SK-N-SH (cell line): ENCODE measurements at regions not wholly inside any gene's neighbourhood (a gene's known extent, or its start where the extent isn't known, plus 50 kb on each side); places are given as distances from the start of the nearest gene placed in this dataset.

Experiments
- CTCF ChIA-PET: fragments of 300-600, 350-600 bp; formaldehyde crosslinking; extraction: SDS; loops from one replicate; lab custom pipeline; 2021; lab: Yijun Ruan, JAX
- POLR2A ChIA-PET: fragments of 350-600 bp; sonication (Branson Sonifier 250); formaldehyde crosslinking; extraction: SDS; loops from one replicate; lab custom pipeline; 2020; ENCODE audit warnings: antibody characterized with exemption, inconsistent platforms; lab: Yijun Ruan, JAX
- DNase-seq: peaks from one replicate; pipeline ENCODE4 v3.0.0; 2012
- H2AFZ ChIP-seq: fragments of 200-600 bp; sonication (generic); 2 replicates; pipeline ENCODE4 v1.8.1; 2016; ENCODE audit warnings: antibody characterized with exemption, mild to moderate bottlenecking, low read depth
- H3F3A ChIP-seq: fragments of 200-600 bp; sonication (generic); replicated peaks from 2 replicates; pipeline ENCODE3; 2016; ENCODE audit warnings: antibody characterized with exemption, mild to moderate bottlenecking; ENCODE audit not compliant: insufficient read depth
- H3K27ac ChIP-seq, 2 experiments: fragments of 200-500 bp in 1 of 2; fragments of 200-600 bp in 1 of 2; sonication (Bioruptor generic) in 1 of 2; sonication (generic), shearing (Covaris generic) in 1 of 2; 2 replicates each; pipeline versions ENCODE4 v1.5.1 to v1.6.1; 2014 to 2016; ENCODE audit warnings: low read depth in 2 of 2, inconsistent platforms in 1 of 2, low read length in 1 of 2, mild to moderate bottlenecking in 1 of 2, mixed read lengths in 1 of 2
- H3K27me3 ChIP-seq: fragments of 200-600 bp; sonication (generic), shearing (Covaris generic); 2 replicates; pipeline ENCODE4 v1.6.1; 2016; ENCODE audit warnings: mixed run types; ENCODE audit not compliant: insufficient read depth
- H3K36me3 ChIP-seq, 2 experiments: fragments of 200-500 bp in 1 of 2; fragments of 200-600 bp in 1 of 2; sonication (Bioruptor generic) in 1 of 2; sonication (generic) in 1 of 2; replicated peaks in 1 of 2; 2 replicates each; pipeline versions ENCODE3 to v1.5.1; 2014 to 2016; ENCODE audit warnings: low read length in 1 of 2, mild to moderate bottlenecking in 1 of 2; ENCODE audit not compliant: insufficient read depth in 2 of 2, control insufficient read depth in 1 of 2
- H3K4me1 ChIP-seq, 2 experiments: fragments of 200-500 bp in 1 of 2; fragments of 200-600 bp in 1 of 2; sonication (Bioruptor generic) in 1 of 2; sonication (generic), shearing (Covaris generic) in 1 of 2; 2 replicates each; pipeline versions ENCODE4 v1.5.1 to v1.6.1; 2014 to 2016; ENCODE audit warnings: low read depth in 1 of 2, low read length in 1 of 2, mixed run types in 1 of 2; ENCODE audit not compliant: insufficient read depth in 2 of 2, control insufficient read depth in 1 of 2
- H3K4me2 ChIP-seq: fragments of 200-600 bp; sonication (generic), shearing (Covaris generic); 2 replicates; pipeline ENCODE4 v1.6.1; 2017; ENCODE audit warnings: mixed run types
- H3K4me3 ChIP-seq, 2 experiments: fragments of 200-500 bp in 1 of 2; fragments of 200-600 bp in 1 of 2; sonication (Bioruptor generic) in 1 of 2; sonication (generic), shearing (Covaris generic) in 1 of 2; 2 replicates each; pipeline versions ENCODE4 v1.5.1 to v1.8.1; 2014 to 2016; ENCODE audit warnings: low read depth in 2 of 2, inconsistent platforms in 1 of 2, low read length in 1 of 2, mild to moderate bottlenecking in 1 of 2, mixed read lengths in 1 of 2, moderate library complexity in 1 of 2
- H3K79me2 ChIP-seq: fragments of 200-600 bp; sonication (generic); 2 replicates; pipeline ENCODE4 v1.8.1; 2017; ENCODE audit warnings: mild to moderate bottlenecking; ENCODE audit not compliant: insufficient read depth
- H3K9ac ChIP-seq: fragments of 200-600 bp; sonication (generic); 2 replicates; pipeline ENCODE4 v1.6.1; 2017; ENCODE audit warnings: mixed run types
- H3K9me2 ChIP-seq: fragments of 200-600 bp; sonication (generic); 2 replicates; pipeline ENCODE4 v1.6.1; 2017; ENCODE audit warnings: mixed run types
- H3K9me3 ChIP-seq: fragments of 200-600 bp; sonication (generic); 2 replicates; pipeline ENCODE4 v1.6.1; 2017; ENCODE audit warnings: mixed run types, mild to moderate bottlenecking, moderate library complexity
- H4K20me1 ChIP-seq: fragments of 200-600 bp; sonication (generic); 2 replicates; pipeline ENCODE4 v1.6.1; 2017; ENCODE audit warnings: mild to moderate bottlenecking, mixed run types; ENCODE audit not compliant: insufficient read depth
- CHD2 ChIP-seq: fragments of 150-350 bp; IDR thresholded peaks from 2 replicates; pipeline ENCODE4 v1.6.1; 2018; ENCODE audit warnings: low read length; ENCODE audit not compliant: partially characterized antibody
- FOSL2 ChIP-seq: IDR thresholded peaks from 2 replicates; pipeline ENCODE4 v1.4.0; 2012; ENCODE audit warnings: low read depth, mild to moderate bottlenecking, moderate library complexity, borderline replicate concordance
- GABPA ChIP-seq: IDR thresholded peaks from 2 replicates; pipeline ENCODE4 v1.4.0; 2012; ENCODE audit warnings: low read depth, mild to moderate bottlenecking
- GATA2 ChIP-seq: sonication (generic); formaldehyde crosslinking; IDR thresholded peaks from 2 replicates; pipeline ENCODE4 v1.5.0; 2020; ENCODE audit warnings: mild to moderate bottlenecking, missing genetic modification reagents
- JUND ChIP-seq: IDR thresholded peaks from 2 replicates; pipeline ENCODE4 v1.4.0; 2012
- MEF2A ChIP-seq: IDR thresholded peaks from 2 replicates; pipeline ENCODE4 v1.4.0; 2012; ENCODE audit warnings: low read depth, borderline replicate concordance
- MXI1 ChIP-seq: IDR thresholded peaks from 2 replicates; pipeline ENCODE4 v1.6.1; 2012; ENCODE audit warnings: mild to moderate bottlenecking, low read depth, low read length, improper control_type of control experiment
- NFIC ChIP-seq: IDR thresholded peaks from 2 replicates; pipeline ENCODE4 v1.4.0; 2012; ENCODE audit warnings: borderline replicate concordance
- NRF1 ChIP-seq: IDR thresholded peaks from 2 replicates; pipeline ENCODE4 v1.6.1; 2012; ENCODE audit warnings: low read depth, mild to moderate bottlenecking, low read length
- RAD21 ChIP-seq: IDR thresholded peaks from 2 replicates; pipeline ENCODE4 v1.6.1; 2012; ENCODE audit warnings: mild to moderate bottlenecking, low read length
- RCOR1 ChIP-seq: fragments of 150-350 bp; IDR thresholded peaks from 2 replicates; pipeline ENCODE4 v1.6.1; 2017; ENCODE audit warnings: antibody characterized with exemption, low read length
- REST ChIP-seq: IDR thresholded peaks from 2 replicates; pipeline ENCODE4 v1.6.1; 2012; ENCODE audit warnings: mild to moderate bottlenecking, low read depth, low read length, moderate library complexity
- RFX5 ChIP-seq: IDR thresholded peaks from 2 replicates; pipeline ENCODE4 v1.6.1; 2012; ENCODE audit warnings: mild to moderate bottlenecking, improper control_type of control experiment, low read length
- SIN3A ChIP-seq: IDR thresholded peaks from 2 replicates; pipeline ENCODE4 v1.6.1; 2012; ENCODE audit warnings: low read depth, mild to moderate bottlenecking, low read length, moderate library complexity, borderline replicate concordance
- YY1 ChIP-seq: IDR thresholded peaks from 2 replicates; pipeline ENCODE4 v1.4.0; 2012; ENCODE audit warnings: low read depth, mild to moderate bottlenecking
- WGBS: methylation state at CpG from one replicate; pipeline ENCODE4 v1.1.6; 2017; ENCODE audit warnings: low lambda C conversion rate; 5-methylcytosine and 5-hydroxymethylcytosine counted together
- TF ChIP-seq, protein P1 (sequence below): IDR thresholded peaks from 2 replicates; pipeline ENCODE4; 2012
- TF ChIP-seq, protein P2 (sequence below): fragments of 200-600 bp; sonication (generic); IDR thresholded peaks from 2 replicates; pipeline ENCODE4 v1.6.1; 2017; ENCODE audit warnings: antibody characterized with exemption, mild to moderate bottlenecking, moderate library complexity
- TF ChIP-seq, protein P3 (sequence below): IDR thresholded peaks from 2 replicates; pipeline ENCODE4 v1.4.0; 2012; ENCODE audit warnings: low read depth
- TF ChIP-seq, protein P4 (sequence below): fragments of 150-350 bp; IDR thresholded peaks from 2 replicates; pipeline ENCODE4 v1.6.1; 2017; ENCODE audit warnings: antibody characterized with exemption, low read length, low read depth, borderline replicate concordance
- TF ChIP-seq, protein P5 (sequence below): IDR thresholded peaks from 2 replicates; pipeline ENCODE4 v1.4.0; 2012; ENCODE audit warnings: low read depth, borderline replicate concordance

DNA sequence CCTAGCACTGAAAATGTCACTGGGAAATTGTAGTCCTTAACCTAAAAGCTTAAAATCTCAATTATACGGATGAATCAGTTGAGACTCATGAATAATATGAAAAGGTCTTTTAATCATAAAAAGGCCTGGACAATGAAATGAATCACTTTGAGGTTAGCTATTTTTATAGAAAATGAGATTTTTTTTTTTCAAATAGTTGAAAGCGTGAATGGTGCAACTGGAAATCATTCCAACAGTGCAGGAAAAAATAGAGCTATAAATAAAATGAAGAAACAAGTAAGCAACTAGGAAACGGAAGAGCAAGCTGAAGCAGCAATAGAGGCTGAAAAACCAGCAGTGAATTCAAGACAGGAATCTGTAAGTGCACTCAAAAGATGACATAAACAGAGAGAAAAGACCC, 142.9 kb downstream of the BACH1 start:
- H3K9me2 ChIP-seq, result 0 out of 2 replicates have a peak, but pooled peaks cover 3% of the 10 kb centered on the region
- ChIA-PET CTCF (no interaction called here), POLR2A (no interaction called here)
- H3K4me1 ChIP-seq, result peaks cover 0 to 4% of the 10 kb centered on the region in 2 experiments; a peak in 1 of 4 replicates
- TF ChIP-seq JUND, result no peak
- TF ChIP-seq RFX5, result no peak
- DNase-seq, result no peak
- no peak overlapping the region for H3K27ac ChIP-seq
- no peak overlapping the region for H3K9ac ChIP-seq
- no peaks in the 10 kb centered on the region for H3K36me3 ChIP-seq
- no peak overlapping the region for H2AFZ ChIP-seq
- 75% methylated on average over 3 of the region's 3 CpGs for WGBS
- peaks cover 10% of the 10 kb centered on the region for H3F3A ChIP-seq
- no peak overlapping the region for H3K4me3 ChIP-seq
- H3K27me3 ChIP-seq, result no peaks in the 10 kb centered on the region
- no peaks in the 10 kb centered on the region; the same call in 1 of the 2 replicates for H3K9me3 ChIP-seq
- H3K4me2 ChIP-seq, result no peak overlapping the region
- no peaks in the 10 kb centered on the region for H3K79me2 ChIP-seq
- H4K20me1 ChIP-seq, result no peaks in the 10 kb centered on the region

GRCh38 chr21:29443411-29444010, 144.8 kb downstream of the BACH1 start:
- peaks cover 10% of the 10 kb centered on the region for H3F3A ChIP-seq
- POLR2A ChIA-PET, result no interaction called here
- WGBS, result 89% methylated on average over 1 of the region's 1 CpG
- no peaks in the 10 kb centered on the region for H3K9me2 ChIP-seq
- no peak for TF ChIP-seq NRF1
- TF ChIP-seq, protein P1, sequence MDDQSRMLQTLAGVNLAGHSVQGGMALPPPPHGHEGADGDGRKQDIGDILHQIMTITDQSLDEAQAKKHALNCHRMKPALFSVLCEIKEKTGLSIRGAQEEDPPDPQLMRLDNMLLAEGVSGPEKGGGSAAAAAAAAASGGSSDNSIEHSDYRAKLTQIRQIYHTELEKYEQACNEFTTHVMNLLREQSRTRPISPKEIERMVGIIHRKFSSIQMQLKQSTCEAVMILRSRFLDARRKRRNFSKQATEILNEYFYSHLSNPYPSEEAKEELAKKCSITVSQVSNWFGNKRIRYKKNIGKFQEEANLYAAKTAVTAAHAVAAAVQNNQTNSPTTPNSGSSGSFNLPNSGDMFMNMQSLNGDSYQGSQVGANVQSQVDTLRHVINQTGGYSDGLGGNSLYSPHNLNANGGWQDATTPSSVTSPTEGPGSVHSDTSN, result no peak
- TF ChIP-seq NFIC, result no peak
- TF ChIP-seq MEF2A, result no peak
- TF ChIP-seq RCOR1, result no peak
- TF ChIP-seq, protein P2, sequence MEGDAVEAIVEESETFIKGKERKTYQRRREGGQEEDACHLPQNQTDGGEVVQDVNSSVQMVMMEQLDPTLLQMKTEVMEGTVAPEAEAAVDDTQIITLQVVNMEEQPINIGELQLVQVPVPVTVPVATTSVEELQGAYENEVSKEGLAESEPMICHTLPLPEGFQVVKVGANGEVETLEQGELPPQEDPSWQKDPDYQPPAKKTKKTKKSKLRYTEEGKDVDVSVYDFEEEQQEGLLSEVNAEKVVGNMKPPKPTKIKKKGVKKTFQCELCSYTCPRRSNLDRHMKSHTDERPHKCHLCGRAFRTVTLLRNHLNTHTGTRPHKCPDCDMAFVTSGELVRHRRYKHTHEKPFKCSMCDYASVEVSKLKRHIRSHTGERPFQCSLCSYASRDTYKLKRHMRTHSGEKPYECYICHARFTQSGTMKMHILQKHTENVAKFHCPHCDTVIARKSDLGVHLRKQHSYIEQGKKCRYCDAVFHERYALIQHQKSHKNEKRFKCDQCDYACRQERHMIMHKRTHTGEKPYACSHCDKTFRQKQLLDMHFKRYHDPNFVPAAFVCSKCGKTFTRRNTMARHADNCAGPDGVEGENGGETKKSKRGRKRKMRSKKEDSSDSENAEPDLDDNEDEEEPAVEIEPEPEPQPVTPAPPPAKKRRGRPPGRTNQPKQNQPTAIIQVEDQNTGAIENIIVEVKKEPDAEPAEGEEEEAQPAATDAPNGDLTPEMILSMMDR, result no peak
- TF ChIP-seq YY1, result no peak
- no peak for TF ChIP-seq GATA2 (CRISPR knock-in tag)
- TF ChIP-seq, protein P3, sequence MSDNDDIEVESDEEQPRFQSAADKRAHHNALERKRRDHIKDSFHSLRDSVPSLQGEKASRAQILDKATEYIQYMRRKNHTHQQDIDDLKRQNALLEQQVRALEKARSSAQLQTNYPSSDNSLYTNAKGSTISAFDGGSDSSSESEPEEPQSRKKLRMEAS, result no peak
- TF ChIP-seq, protein P4, sequence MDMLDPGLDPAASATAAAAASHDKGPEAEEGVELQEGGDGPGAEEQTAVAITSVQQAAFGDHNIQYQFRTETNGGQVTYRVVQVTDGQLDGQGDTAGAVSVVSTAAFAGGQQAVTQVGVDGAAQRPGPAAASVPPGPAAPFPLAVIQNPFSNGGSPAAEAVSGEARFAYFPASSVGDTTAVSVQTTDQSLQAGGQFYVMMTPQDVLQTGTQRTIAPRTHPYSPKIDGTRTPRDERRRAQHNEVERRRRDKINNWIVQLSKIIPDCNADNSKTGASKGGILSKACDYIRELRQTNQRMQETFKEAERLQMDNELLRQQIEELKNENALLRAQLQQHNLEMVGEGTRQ, result no peak
- no peak for TF ChIP-seq SIN3A
- no peak for TF ChIP-seq CHD2
- TF ChIP-seq RAD21, result no peak
- TF ChIP-seq, protein P5, sequence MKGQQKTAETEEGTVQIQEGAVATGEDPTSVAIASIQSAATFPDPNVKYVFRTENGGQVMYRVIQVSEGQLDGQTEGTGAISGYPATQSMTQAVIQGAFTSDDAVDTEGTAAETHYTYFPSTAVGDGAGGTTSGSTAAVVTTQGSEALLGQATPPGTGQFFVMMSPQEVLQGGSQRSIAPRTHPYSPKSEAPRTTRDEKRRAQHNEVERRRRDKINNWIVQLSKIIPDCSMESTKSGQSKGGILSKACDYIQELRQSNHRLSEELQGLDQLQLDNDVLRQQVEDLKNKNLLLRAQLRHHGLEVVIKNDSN, result no peak
- no peak for TF ChIP-seq MXI1
- TF ChIP-seq FOSL2, result no peak
- TF ChIP-seq REST, result no peak
- no peak for TF ChIP-seq JUND
- TF ChIP-seq RFX5, result no peak
- no peak for TF ChIP-seq GABPA
- TF ChIP-seq, all 33 proteins: peak for 0
- Histone ChIP-seq H3K36me3 (no peaks in the 10 kb centered on the region), H3K9ac (no peak overlapping the region), H3K9me3 (peaks cover 3% of the 10 kb centered on the region), H2AFZ (no peak overlapping the region), H3K27ac (no peak overlapping the region), H3K4me2 (no peak overlapping the region), H3K4me3 (no peak overlapping the region), H3K79me2 (no peaks in the 10 kb centered on the region), H3K4me1 (peaks cover 0 to 4% of the 10 kb centered on the region in 2 experiments; a peak in 1 of 4 replicates), H3K27me3 (no peaks in the 10 kb centered on the region), H4K20me1 (no peaks in the 10 kb centered on the region)
- no peak for DNase-seq
- CTCF ChIA-PET, result no interaction called here
